ENCODE measurements at regions not wholly inside any gene's neighbourhood (a gene's known extent, or its start where the extent isn't known, plus 50 kb on each side); places are given as distances from the start of the nearest gene placed in this dataset.
"Not testable (repeated sequence)": the region's sequence is repeated elsewhere in the genome, so short reads cannot be mapped to it uniquely, and the experiment has no call there.

GRCh38 chr3:195634426-195635261, 50.9 kb upstream of the APOD start:
- not testable (repeated sequence) for DNase-seq

Data from hematopoietic multipotent progenitor cell treated with erythropoietin and hydrocortisone succinate and interleukin-3 and kit ligand, for 8 days (in vitro differentiated cells).